GM21786 (cell line): ENCODE measurements at regions not wholly inside any gene's neighbourhood (a gene's known extent, or its start where the extent isn't known, plus 50 kb on each side); places are given as distances from the start of the nearest gene placed in this dataset.

ENCODE experiments used
- ATAC-seq: cut with Tn5 transposase; IDR thresholded peaks from one replicate; pipeline ENCODE4 v1.9.1; 2021; ENCODE audit not compliant: unreplicated experiment

- ATAC-seq, result no peak
Measured at GRCh38 chr14:101417434-101417833, 143.9 kb upstream of the DIO3 start.

- ATAC-seq, result no peak
Measured at GRCh38 chr14:101418601-101419000, 142.7 kb upstream of the DIO3 start.

GRCh38 chr14:101426466-101426865 is 134.8 kb upstream of the DIO3 start:
- ATAC-seq, result no peak

- ATAC-seq, result no peak
Measured at GRCh38 chr14:101428409-101428808, 132.9 kb upstream of the DIO3 start.

GRCh38 chr14:101435546-101435945 is 125.7 kb upstream of the DIO3 start:
- no peak for ATAC-seq

GRCh38 chr14:101439023-101439422 is 122.3 kb upstream of the DIO3 start:
- ATAC-seq, result no peak

- ATAC-seq, result no peak
Measured at GRCh38 chr14:101440496-101440895, 120.8 kb upstream of the DIO3 start.

- no peak for ATAC-seq
Measured at GRCh38 chr14:101441710-101442109, 119.6 kb upstream of the DIO3 start.

GRCh38 chr14:101442451-101442850 is 118.8 kb upstream of the DIO3 start:
- ATAC-seq, result no peak

- ATAC-seq, result no peak
Measured at GRCh38 chr14:101444116-101444515, 117.2 kb upstream of the DIO3 start.

GRCh38 chr14:101445278-101445677 is 116.0 kb upstream of the DIO3 start:
- no peak for ATAC-seq

- ATAC-seq, result no peak
Measured at GRCh38 chr14:101446387-101446969, 114.8 kb upstream of the DIO3 start.

- no peak for ATAC-seq
Measured at GRCh38 chr14:101449114-101449513, 112.2 kb upstream of the DIO3 start.

- no peak for ATAC-seq
Measured at GRCh38 chr14:101451166-101451565, 110.1 kb upstream of the DIO3 start.

- no peak for ATAC-seq
Measured at GRCh38 chr14:101453225-101453624, 108.1 kb upstream of the DIO3 start.

GRCh38 chr14:101454229-101454628 is 107.1 kb upstream of the DIO3 start:
- no peak for ATAC-seq

GRCh38 chr14:101456246-101457175 is 104.8 kb upstream of the DIO3 start:
- no peak for ATAC-seq

GRCh38 chr14:101457301-101457935 is 103.9 kb upstream of the DIO3 start:
- no peak for ATAC-seq

- ATAC-seq, result no peak
Measured at GRCh38 chr14:101457936-101458740, 103.2 kb upstream of the DIO3 start.

GRCh38 chr14:101458741-101459550 is 102.3 kb upstream of the DIO3 start:
- no peak for ATAC-seq
